Left forelimb (tissue), 1 donor: ENCODE measurements at regions not wholly inside any gene's neighbourhood (a gene's known extent, or its start where the extent isn't known, plus 50 kb on each side); places are given as distances from the start of the nearest gene placed in this dataset.

ENCODE experiments used
- DNase-seq: peaks from one replicate; pipeline ENCODE4 v3.0.0-alpha.2; 2018; ENCODE audit warnings: low spot score

- DNase-seq: no peak
Measured at GRCh38 chr14:85468816-85469215, 61.1 kb upstream of the FLRT2 start.

GRCh38 chr14:85471156-85471555 lies 58.8 kb upstream of the FLRT2 start:
- no peak for DNase-seq

GRCh38 chr14:85471744-85472143 lies 58.2 kb upstream of the FLRT2 start:
- no peak for DNase-seq

DNA sequence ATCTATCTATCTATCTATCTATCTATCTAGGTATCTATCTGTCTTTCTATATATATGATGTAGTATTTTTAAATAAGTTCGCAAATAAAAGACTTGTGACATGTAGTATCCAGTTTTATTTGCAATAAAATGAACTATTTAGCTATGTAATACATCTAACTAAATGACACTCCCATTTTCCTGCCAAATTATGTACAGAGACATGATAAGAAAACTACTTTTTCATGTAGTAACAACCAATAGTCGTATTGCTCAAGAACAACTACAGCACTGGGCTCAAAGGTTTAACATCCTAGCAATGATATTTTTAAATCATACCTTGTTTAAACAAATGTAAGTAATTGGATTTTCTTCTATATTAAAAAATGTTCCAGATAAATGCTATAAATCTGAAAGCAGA lies 55.5 kb upstream of the FLRT2 start:
- DNase-seq: no peak

- no peak for DNase-seq
Measured at GRCh38 chr14:85475113-85475512, 54.8 kb upstream of the FLRT2 start.

DNA sequence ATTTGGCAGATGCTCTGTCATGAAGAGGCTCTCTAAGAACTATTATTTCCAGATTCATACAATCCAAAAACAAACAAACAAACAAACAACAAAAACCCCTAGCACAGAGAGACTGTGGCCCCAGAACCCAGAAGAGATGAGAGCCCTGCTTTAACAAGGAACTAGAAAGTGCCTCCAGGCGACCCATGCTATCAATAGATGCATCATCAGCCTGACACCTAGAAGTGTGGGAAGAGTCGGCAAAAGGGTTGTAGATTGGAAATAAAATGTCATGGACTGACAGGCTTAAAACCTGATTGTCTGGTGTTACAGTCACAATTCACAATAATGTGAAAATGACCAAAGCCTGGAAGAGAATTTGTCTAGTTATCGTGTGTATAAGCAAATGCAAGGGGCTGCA lies 50.6 kb upstream of the FLRT2 start:
- no peak for DNase-seq

- DNase-seq: no peak
Measured at GRCh38 chr14:85479771-85480170, 50.2 kb upstream of the FLRT2 start.
